Nephron progenitor cell (in vitro differentiated cells): ENCODE measurements at regions not wholly inside any gene's neighbourhood (a gene's known extent, or its start where the extent isn't known, plus 50 kb on each side); places are given as distances from the start of the nearest gene placed in this dataset.
"Not testable (repeated sequence)": the region's sequence is repeated elsewhere in the genome, so short reads cannot be mapped to it uniquely, and the experiment has no call there.

Source experiments
- DNase-seq: peaks from one replicate; pipeline ENCODE4 v3.0.0; 2021
- H3K27ac Mint-ChIP-seq: 2 replicates; pipeline ENCODE4 v1.8.0; 2021; ENCODE audit warnings: mild to moderate bottlenecking, moderate library complexity, mixed read lengths
- H3K27me3 Mint-ChIP-seq: 2 replicates; pipeline ENCODE4 v1.8.0; 2021; ENCODE audit warnings: mild to moderate bottlenecking, low read depth, mixed read lengths; ENCODE audit not compliant: poor library complexity
- H3K36me3 Mint-ChIP-seq: 2 replicates; pipeline ENCODE4 v1.8.0; 2021; ENCODE audit warnings: low read depth, mixed read lengths
- H3K4me1 Mint-ChIP-seq: 2 replicates; pipeline ENCODE4 v1.8.0; 2021; ENCODE audit warnings: mixed read lengths
- H3K4me3 Mint-ChIP-seq: 2 replicates; pipeline ENCODE4 v1.8.0; 2021; ENCODE audit warnings: mild to moderate bottlenecking, moderate library complexity, mixed read lengths
- H3K9me3 Mint-ChIP-seq: 2 replicates; pipeline ENCODE4 v1.8.0; 2021; ENCODE audit warnings: mild to moderate bottlenecking, moderate library complexity, mixed read lengths
- TF ChIP-seq, protein P1 (sequence below): fragments of 200-600 bp; sonication (generic); IDR thresholded peaks from 2 replicates; pipeline ENCODE4 v1.5.0; 2021; ENCODE audit warnings: antibody characterized with exemption

DNA sequence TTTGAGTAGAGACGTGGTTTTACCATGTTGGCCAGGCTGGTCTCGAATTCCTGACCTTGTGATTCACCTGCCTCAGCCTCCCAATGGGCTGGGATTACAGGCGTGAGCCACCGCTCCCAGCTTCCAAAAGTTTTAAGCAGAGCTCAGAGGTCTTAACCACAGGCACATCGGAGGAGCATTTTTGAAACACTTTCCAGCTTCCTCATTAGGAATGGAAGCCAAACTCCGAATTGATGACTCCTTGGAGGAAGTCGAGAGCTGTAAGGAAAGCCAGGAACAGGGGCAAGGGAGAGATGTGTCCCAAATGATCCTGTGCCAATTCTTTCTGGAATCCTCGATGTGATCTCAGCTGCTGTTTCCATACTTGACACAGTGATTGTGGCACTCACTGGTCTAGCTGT, 56.2 kb upstream of the CCZ1B start:
- peaks cover 39% of the 10 kb centered on the region for H3K27me3 Mint-ChIP-seq
- H3K4me1 Mint-ChIP-seq, H3K36me3 Mint-ChIP-seq, H3K9me3 Mint-ChIP-seq, DNase-seq, H3K27ac Mint-ChIP-seq, H3K4me3 Mint-ChIP-seq: not testable (repeated sequence)

GRCh38 chr7:6883756-6884155, 57.7 kb upstream of the CCZ1B start:
- H3K4me3 Mint-ChIP-seq, H3K9me3 Mint-ChIP-seq, H3K4me1 Mint-ChIP-seq: not testable (repeated sequence)

DNA sequence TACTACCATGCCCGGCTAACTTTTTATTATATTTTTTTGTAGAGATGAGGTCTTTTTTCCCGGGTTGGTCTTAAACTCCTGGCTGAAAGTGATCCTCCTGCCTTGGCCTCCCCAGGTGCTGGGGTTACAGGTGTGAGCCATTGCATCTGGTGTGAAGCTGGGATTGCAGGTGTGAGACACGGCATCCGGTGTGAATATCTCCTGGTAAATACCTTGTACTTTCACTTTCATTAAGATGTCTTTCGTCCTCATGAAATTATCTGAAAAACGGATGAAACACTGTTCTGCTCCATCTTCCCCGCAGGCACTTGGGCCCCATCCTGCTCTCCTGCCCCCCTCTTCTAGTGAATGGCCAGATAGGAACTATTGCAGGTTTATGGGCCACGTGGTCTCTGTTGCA, 60.1 kb upstream of the CCZ1B start:
- no peaks in the 10 kb centered on the region for H3K4me1 Mint-ChIP-seq
- H3K4me3 Mint-ChIP-seq: no peak overlapping the region
- DNase-seq: no peak
- no peak overlapping the region for H3K27ac Mint-ChIP-seq
- peaks cover 26% of the 10 kb centered on the region for H3K27me3 Mint-ChIP-seq
- no peaks in the 10 kb centered on the region for H3K36me3 Mint-ChIP-seq
- peaks cover 7% of the 10 kb centered on the region for H3K9me3 Mint-ChIP-seq
- TF ChIP-seq, protein P1, sequence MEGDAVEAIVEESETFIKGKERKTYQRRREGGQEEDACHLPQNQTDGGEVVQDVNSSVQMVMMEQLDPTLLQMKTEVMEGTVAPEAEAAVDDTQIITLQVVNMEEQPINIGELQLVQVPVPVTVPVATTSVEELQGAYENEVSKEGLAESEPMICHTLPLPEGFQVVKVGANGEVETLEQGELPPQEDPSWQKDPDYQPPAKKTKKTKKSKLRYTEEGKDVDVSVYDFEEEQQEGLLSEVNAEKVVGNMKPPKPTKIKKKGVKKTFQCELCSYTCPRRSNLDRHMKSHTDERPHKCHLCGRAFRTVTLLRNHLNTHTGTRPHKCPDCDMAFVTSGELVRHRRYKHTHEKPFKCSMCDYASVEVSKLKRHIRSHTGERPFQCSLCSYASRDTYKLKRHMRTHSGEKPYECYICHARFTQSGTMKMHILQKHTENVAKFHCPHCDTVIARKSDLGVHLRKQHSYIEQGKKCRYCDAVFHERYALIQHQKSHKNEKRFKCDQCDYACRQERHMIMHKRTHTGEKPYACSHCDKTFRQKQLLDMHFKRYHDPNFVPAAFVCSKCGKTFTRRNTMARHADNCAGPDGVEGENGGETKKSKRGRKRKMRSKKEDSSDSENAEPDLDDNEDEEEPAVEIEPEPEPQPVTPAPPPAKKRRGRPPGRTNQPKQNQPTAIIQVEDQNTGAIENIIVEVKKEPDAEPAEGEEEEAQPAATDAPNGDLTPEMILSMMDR: no peak

More at GRCh38 chr7:6883756-6884155, 57.7 kb upstream of the CCZ1B start:
- not testable (repeated sequence) for DNase-seq, H3K27ac Mint-ChIP-seq, H3K36me3 Mint-ChIP-seq
- peaks cover 39% of the 10 kb centered on the region for H3K27me3 Mint-ChIP-seq

GRCh38 chr7:6888267-6889045, 62.4 kb upstream of the CCZ1B start:
- H3K36me3 Mint-ChIP-seq, H3K27me3 Mint-ChIP-seq, H3K9me3 Mint-ChIP-seq, DNase-seq, H3K4me1 Mint-ChIP-seq, H3K4me3 Mint-ChIP-seq, H3K27ac Mint-ChIP-seq: not testable (repeated sequence)

GRCh38 chr7:6889252-6889812, 63.3 kb upstream of the CCZ1B start:
- Mint-ChIP-seq H3K9me3 (peaks cover 7% of the 10 kb centered on the region), H3K27ac (no peak overlapping the region), H3K27me3 (peaks cover 5% of the 10 kb centered on the region), H3K4me1 (no peaks in the 10 kb centered on the region), H3K4me3 (no peak overlapping the region), H3K36me3 (no peaks in the 10 kb centered on the region)
- TF ChIP-seq, protein P1: no peak
- no peak for DNase-seq

GRCh38 chr7:6902097-6902518, 76.0 kb upstream of the CCZ1B start:
- not testable (repeated sequence) for DNase-seq

GRCh38 chr7:6903289-6903688, 77.2 kb upstream of the CCZ1B start:
- not testable (repeated sequence) for H3K36me3 Mint-ChIP-seq, DNase-seq, H3K4me3 Mint-ChIP-seq, H3K27me3 Mint-ChIP-seq, H3K27ac Mint-ChIP-seq
- Mint-ChIP-seq H3K9me3 (peaks cover 23% of the 10 kb centered on the region), H3K4me1 (peaks cover 27% of the 10 kb centered on the region)

More at GRCh38 chr7:6902097-6902518, 76.0 kb upstream of the CCZ1B start:
- H3K9me3 Mint-ChIP-seq: peaks cover 23% of the 10 kb centered on the region
- H3K4me1 Mint-ChIP-seq: peaks cover 29% of the 10 kb centered on the region
- H3K4me3 Mint-ChIP-seq, H3K36me3 Mint-ChIP-seq, H3K27me3 Mint-ChIP-seq: not testable (repeated sequence)
- H3K27ac Mint-ChIP-seq: peak overlapping the region; percentile 47

GRCh38 chr7:6903792-6904191, 77.7 kb upstream of the CCZ1B start:
- not testable (repeated sequence) for H3K27ac Mint-ChIP-seq, H3K36me3 Mint-ChIP-seq, H3K27me3 Mint-ChIP-seq, H3K4me3 Mint-ChIP-seq, DNase-seq
- peaks cover 27% of the 10 kb centered on the region for H3K4me1 Mint-ChIP-seq
- peaks cover 23% of the 10 kb centered on the region for H3K9me3 Mint-ChIP-seq

DNA sequence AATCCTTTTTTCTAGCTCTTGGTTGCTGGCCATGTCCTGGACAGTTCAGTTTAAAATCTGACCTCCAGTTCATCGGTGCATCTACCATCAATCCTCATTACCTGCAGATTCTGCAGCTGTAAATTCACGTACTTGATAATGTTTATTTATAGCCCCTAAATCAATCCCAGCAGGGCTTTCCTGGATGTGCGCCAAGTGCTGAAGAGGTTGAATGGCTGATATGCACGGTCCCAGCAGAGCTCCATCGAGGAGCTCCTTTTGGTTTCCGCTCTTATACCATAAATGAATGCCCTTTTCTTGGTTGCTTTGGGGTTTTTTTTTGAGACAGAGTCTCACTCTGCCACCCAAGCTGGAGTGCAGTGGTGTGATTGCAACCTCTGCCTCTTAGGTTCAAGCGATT, 91.2 kb upstream of the CCZ1B start:
- H3K4me3 Mint-ChIP-seq: no peak overlapping the region
- peaks cover 9% of the 10 kb centered on the region for H3K9me3 Mint-ChIP-seq
- H3K36me3 Mint-ChIP-seq: no peaks in the 10 kb centered on the region
- no peaks in the 10 kb centered on the region for H3K4me1 Mint-ChIP-seq
- no peak overlapping the region for H3K27ac Mint-ChIP-seq
- TF ChIP-seq, protein P1: no peak
- H3K27me3 Mint-ChIP-seq: peaks cover 14% of the 10 kb centered on the region
- DNase-seq: no peak

- not testable (repeated sequence) for H3K27ac Mint-ChIP-seq, H3K9me3 Mint-ChIP-seq, H3K4me1 Mint-ChIP-seq, H3K36me3 Mint-ChIP-seq, H3K4me3 Mint-ChIP-seq, DNase-seq
- peaks cover 14% of the 10 kb centered on the region for H3K27me3 Mint-ChIP-seq
These were observed 93.1 kb upstream of the CCZ1B start for GRCh38 chr7:6919169-6919568.

GRCh38 chr7:6924523-6924922, 98.4 kb upstream of the CCZ1B start:
- H3K27me3 Mint-ChIP-seq, H3K4me3 Mint-ChIP-seq, H3K9me3 Mint-ChIP-seq, H3K4me1 Mint-ChIP-seq, H3K36me3 Mint-ChIP-seq, DNase-seq, H3K27ac Mint-ChIP-seq: not testable (repeated sequence)
